ENCODE measurements at regions not wholly inside any gene's neighbourhood (a gene's known extent, or its start where the extent isn't known, plus 50 kb on each side); places are given as distances from the start of the nearest gene placed in this dataset.

DNA sequence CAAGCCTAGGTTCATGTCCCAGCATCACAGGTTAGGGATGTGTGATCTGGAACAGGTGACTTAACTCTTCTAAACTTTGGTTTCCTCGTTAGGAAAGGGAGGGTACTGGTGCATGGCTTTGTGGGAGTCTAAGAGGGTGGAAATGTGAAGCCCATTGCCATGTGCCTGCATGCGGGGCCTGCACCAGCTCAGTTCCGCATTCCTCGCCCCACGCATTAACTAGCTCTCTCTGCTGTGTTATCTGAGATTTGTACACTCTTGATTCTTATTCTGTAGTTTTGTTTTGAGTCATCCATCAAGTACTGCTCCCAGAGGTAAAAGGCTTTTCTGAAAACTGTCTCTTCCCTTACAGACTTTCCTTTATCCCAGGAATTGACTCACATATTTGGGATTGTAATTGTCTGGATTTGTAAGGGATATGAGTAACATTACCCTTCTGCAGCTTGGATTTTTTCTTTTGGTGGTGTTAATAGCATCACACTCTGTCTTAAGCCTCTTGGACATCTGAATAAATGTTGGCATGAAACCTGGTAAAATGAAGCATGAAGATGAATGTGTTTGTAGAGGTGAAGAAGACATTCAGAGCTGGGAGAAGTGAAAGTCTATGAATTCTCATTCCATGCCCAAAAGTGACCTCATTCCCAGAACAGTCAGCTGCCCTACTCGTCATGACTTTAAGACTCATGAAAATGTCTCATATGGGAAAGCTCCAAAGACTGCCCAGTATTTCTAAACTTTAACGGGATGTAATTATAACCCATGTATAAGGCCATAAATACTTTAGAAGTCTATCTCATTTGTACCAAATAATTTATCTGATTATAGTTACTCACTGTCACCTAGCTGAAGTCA lies 357.3 kb downstream of the FOXA2 start:
- no peak for DNase-seq (ENCODE audit: low read depth)

DNA sequence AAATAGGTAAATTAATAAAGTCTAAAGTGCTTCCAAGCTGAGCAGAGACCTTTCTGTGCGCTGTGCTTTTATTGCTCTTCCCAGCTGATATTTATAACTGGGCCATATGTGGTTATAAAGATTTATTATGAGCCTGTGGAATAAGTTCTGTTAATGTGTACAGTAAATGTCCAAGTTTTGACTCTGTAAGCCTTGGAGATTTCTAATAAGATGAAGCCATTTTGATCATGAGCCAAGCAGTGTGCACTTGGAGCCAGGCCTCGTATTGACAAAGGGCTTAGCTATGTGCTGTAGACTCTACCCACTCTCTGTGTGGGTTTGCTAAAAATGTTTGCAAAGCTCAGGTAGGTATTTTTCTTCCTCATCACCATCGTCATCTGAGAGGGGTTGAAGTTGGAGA lies 361.1 kb downstream of the FOXA2 start:
- no peak for DNase-seq (ENCODE audit: low read depth)

DNA sequence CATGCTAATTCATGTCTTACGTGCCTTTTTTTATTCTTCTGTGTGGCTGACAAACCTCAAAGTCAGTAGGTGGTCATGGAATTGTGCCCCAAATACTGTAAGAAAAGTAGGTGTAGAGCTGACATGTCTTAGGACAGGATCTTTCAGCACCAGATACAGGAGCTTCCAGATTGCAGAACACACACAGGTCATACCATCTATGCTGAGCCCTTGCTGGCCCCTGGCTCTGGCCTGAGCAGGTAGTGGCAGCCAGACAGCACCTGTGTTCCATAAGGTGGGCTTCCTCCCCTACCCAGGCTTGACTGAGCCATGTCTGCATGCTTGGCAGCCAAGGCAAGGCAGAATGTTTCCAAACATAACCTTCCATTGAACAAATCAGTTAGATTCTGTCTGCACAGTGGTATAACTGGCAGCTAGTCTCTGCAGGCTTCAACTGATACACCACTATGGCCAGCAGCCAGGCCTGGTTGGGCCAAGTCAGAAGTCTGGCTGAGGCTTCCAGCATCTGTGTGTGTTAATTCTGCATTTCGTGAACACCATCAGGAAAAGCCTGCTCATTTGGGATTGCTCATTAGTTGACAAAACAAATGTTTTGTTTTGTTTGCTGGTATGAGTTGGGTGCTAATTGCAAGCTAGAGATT lies 366.5 kb downstream of the FOXA2 start:
- no peak for DNase-seq (ENCODE audit: low read depth)

GRCh38 chr20:22216984-22217383 lies 367.4 kb downstream of the FOXA2 start:
- DNase-seq (ENCODE audit: low read depth), result no peak

DNA sequence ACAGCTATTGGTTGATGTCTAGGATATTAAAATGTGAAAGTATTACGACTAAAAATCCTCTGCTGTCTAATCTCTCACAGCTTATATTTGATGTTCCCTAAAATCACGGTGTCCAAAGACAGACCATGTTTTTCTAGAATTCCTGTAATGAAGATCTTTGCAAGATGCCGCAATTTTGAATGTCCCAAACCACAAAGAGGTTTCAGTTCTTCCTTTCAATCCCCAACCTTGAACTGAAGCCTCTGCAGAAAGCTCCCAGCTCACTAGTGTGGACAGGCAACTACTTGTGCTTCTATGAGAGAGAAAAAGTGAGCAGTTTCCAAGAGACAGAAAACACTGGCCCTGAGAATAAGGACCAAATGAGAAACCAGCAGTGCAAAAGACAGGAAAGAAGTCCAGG lies 370.1 kb downstream of the FOXA2 start:
- DNase-seq (ENCODE audit: low read depth), result no peak

GRCh38 chr20:22213271-22213670 lies 371.1 kb downstream of the FOXA2 start:
- DNase-seq (ENCODE audit: low read depth), result no peak

GRCh38 chr20:22207280-22207679 lies 377.1 kb downstream of the FOXA2 start:
- peak; percentile 2 for DNase-seq (ENCODE audit: low read depth)

DNA sequence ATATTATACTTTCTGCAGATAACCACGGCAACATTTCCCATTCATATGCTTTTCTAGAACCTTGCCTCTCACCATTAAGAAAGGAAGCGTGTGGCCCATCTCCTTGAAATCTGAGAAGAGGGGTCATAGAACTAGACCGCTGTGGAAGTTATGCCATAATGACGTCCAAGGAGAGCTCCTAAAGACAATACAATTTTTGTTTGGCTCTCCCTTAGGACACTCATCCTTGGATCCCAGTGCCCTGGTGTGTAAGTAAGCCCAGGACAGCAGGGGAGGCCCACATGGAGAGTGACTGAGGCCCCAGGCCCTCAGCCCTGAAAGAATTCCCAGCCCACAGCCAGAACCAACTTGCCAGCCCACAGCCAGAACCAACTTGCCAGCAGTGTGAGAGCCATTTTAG lies 379.6 kb downstream of the FOXA2 start:
- DNase-seq (ENCODE audit: low read depth), result no peak

GRCh38 chr20:22182148-22182547 lies 402.2 kb downstream of the FOXA2 start:
- DNase-seq (ENCODE audit: low read depth), result no peak

GRCh38 chr20:22180244-22180643 lies 404.1 kb downstream of the FOXA2 start:
- peak; percentile 1 for DNase-seq (ENCODE audit: low read depth)

DNA sequence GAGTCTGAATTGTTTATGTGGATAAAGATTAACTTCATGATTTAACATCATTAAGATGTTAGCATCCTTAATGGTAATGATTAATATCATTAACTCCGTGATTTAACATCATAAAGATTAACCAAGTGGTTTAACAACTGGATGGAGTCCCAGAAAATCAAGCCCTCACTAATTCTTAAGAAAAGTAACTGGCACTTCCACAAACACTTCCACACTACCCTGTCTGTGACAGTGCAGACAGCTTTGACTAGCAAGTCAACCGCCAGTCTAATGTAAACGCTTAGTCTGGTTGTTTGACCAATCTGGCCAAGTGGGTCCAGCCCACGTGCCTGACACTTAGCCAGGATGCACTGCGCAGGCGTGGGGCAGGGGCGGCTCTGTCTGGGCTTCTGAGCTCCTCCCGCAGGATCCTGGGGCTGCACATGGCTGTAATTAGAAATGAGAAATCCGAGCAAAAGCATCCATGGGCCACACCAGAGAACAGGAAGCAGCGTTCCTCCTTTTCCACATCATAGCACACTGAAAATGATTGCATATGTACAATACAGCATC lies 424.2 kb downstream of the FOXA2 start:
- no peak for DNase-seq (ENCODE audit: low read depth)

GRCh38 chr20:22159276-22159675 lies 425.1 kb downstream of the FOXA2 start:
- no peak for DNase-seq (ENCODE audit: low read depth)

GRCh38 chr20:22127587-22127986 lies 422.1 kb downstream of the PAX1 start:
- no peak for DNase-seq (ENCODE audit: low read depth)

DNA sequence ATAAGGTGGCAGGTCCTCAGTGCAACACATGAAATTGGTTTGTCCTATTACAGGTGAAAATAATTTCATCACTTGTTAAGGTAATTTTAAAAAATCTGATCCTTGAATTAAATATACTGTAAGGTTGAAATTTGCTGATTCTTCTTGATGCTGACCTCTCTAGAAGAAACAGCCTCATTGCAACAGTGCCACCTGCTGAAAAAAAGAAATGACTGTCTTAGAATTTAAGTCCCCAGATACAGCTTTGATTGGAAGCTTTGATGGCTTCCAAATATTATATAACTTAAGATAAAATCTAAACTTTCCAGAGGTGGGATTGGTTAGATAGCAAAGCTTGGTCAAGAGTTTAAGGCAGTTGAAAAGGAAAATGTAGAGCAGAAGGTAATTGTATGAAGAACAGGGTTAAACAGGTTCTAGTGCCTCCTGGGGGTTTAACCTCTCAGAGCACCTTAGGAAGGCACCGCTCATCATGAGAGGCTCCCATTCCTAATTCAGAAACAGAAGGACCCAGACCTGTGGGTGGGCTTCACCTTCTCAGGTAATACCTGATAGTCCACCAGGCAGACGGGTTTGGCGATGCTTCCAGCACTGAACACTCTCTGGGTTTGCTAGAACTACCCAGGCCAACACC lies 401.0 kb downstream of the PAX1 start:
- DNase-seq (ENCODE audit: low read depth), result no peak

DNA sequence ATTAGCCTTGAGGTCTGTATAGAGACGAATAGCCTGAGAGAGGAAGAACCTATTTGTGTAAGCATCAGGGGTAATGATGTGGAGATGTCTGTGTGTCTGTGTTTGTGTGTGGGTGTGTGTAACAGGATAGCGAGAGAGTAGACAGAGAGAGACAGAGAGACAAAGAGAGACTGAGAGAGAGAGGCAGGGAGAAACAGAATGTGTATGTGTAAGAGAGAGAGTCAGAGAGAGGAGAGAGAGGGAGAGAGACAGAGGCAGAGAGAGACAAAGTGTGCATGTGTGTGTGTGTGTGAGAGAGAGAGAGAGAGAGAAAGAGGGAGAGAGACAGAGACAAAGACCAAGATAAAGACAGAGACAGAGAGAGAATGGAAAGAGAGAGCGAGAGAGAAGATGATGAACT lies 396.1 kb downstream of the PAX1 start:
- DNase-seq (ENCODE audit: low read depth), result no peak

DNA sequence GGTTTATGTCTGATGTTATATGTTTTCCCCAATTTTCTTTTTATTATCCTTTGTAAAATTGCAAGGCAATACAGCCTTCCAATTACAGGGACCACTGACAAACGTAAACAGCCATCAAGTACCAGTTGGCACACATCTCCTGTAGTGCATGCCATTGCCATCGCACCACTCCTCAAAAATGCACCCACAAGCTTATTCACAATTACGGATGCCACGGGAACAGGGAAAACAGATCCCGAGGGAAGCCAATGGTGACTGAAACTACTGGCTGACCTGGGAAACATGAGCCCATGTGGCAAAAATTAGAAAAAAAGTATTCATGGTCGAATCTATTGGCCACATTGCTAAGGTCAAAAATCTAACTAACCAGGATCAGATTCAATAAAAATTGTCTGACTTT lies 395.2 kb downstream of the PAX1 start:
- DNase-seq (ENCODE audit: low read depth), result no peak

- no peak for DNase-seq (ENCODE audit: low read depth)
Observed at GRCh38 chr20:22099348-22099747, 393.9 kb downstream of the PAX1 start.

DNA sequence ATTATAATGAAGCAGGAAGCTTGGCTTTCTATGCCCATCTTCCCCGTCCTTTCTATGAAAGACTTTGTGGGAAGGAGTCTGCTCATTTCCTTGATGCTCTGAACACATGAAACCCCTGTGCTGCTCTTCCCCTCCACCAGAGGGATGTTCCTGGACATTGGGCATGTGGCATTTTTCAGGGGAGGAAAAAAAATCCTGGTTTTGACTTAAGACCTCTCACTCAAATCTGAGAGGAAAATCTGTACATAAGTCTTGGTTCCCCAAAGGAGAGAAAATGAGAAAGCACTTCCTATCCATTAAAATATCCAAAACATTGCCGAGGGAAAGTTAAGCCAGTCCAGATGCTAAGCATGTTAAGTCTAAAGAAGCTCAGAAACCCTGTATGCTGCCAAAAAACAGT lies 393.0 kb downstream of the PAX1 start:
- no peak for DNase-seq (ENCODE audit: low read depth)

DNA sequence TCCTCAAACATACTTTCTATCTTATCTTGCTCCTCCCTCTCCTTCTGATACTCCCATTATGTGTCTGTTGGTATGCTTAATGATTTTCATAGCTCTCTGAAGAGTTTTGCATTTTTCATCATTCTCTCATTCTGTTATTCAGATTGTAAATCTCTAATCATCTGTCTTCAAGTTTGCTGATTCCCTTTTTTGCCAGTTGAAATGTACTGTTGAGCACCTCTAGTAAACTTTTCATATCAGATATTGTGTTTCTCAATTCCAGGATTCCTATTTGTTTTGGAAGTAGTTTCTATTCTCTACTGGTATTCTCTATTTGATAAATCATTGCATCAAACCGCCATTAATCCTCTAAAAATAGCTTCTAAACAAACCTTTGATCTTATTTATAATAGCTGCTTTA lies 387.7 kb downstream of the PAX1 start:
- DNase-seq (ENCODE audit: low read depth), result no peak

DNA sequence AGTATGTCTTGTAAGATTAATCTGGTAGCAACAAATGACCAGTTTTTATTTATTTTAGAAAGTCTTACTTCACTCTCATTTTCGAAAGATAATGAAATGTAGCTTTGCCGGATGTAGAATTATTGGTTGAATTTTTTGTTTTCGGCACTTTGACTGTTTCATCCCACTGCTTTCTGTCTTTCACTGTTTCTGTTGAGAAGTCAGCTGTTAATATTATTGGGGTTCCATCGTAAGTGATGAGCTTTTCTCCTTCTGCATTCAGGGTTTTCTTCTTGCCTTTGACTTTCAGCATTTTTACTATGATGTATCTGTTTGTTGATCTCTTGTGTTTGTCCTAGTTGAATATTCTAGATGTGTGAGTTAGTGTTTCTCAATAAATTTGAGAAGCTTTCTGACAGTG lies 383.4 kb downstream of the PAX1 start:
- DNase-seq (ENCODE audit: low read depth), result no peak

- no peak for DNase-seq (ENCODE audit: low read depth)
Observed at GRCh38 chr20:22080985-22081384, 375.5 kb downstream of the PAX1 start.

GRCh38 chr20:22074635-22075034 lies 369.2 kb downstream of the PAX1 start:
- DNase-seq (ENCODE audit: low read depth), result no peak

DNA sequence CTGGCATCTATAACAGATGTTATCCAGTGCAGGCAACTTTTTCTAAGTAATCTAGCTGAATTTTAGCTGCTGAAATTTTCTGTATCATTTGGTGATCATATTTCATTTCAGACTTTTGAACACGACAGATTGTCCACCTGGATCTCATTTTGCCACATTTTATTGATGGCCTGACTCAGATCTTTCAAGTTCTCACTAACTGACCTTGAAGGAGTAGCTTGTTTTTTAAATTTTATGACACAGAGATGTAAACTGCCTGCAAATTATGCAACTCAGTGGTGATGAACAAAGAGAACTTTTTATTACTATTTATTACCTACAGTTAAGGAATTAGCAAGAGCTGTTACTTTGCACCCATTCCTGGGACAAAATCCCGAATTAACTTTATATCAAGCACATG lies 366.4 kb downstream of the PAX1 start:
- DNase-seq (ENCODE audit: low read depth), result no peak
